Vagina (tissue), 2 donors: ENCODE measurements at regions not wholly inside any gene's neighbourhood (a gene's known extent, or its start where the extent isn't known, plus 50 kb on each side); places are given as distances from the start of the nearest gene placed in this dataset.

Source experiments
- CTCF ChIP-seq, 3 experiments: fragments of 450-650 bp in 2 of 3; fragments of 200-600 bp in 1 of 3; sonication (generic) in 1 of 3; IDR thresholded peaks; one replicate each; pipeline ENCODE4 v1.5.1; 2017 to 2019; ENCODE audit warnings: antibody characterized with exemption in 3 of 3, mild to moderate bottlenecking in 2 of 3, moderate library complexity in 2 of 3
- POLR2A ChIP-seq, 2 donors: fragments of 450-650 bp; IDR thresholded peaks; one replicate each; pipeline ENCODE4 v1.6.1; 2017; ENCODE audit warnings: antibody characterized with exemption in 2 of 2, mild to moderate bottlenecking in 2 of 2, moderate library complexity in 2 of 2

GRCh38 chr3:127068871-127069270, 86.0 kb downstream of the PLXNA1 start:
- TF ChIP-seq CTCF (IDR thresholded peaks at IDR 0.05) (no peak), POLR2A (IDR thresholded peaks at IDR 0.05) (no peak)
